ENCODE measurements at regions not wholly inside any gene's neighbourhood (a gene's known extent, or its start where the extent isn't known, plus 50 kb on each side); places are given as distances from the start of the nearest gene placed in this dataset.
"Not testable (repeated sequence)": the region's sequence is repeated elsewhere in the genome, so short reads cannot be mapped to it uniquely, and the experiment has no call there.

DNA sequence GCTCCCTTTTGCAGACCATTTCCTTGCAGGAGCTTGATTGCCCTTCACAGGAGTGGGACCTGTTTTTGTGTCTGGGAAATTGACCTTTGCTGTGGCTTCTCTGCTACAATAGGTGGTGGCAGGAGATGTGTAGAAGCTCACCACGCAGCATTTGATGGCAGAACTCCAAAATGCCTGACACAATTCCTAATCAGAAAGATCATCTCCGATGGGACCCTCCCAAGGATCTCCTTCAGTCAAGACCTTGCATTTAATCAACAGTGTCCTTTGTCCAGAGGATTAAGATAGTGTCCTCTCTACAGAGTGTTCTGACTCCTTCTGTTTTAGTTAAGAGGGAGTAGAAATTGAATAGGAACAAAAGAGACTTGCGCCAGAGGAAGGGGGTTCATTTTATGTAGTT is 83.6 kb upstream of the DDHD1 start:
- Histone ChIP-seq H3K27ac (ENCODE audit: low read depth in 1 of 2, low read length in 2 of 2) (no peak overlapping the region), H3K9me3 (ENCODE audit: control insufficient read depth, low read length) (no peaks in the 10 kb centered on the region), H3K36me3 (ENCODE audit: control insufficient read depth in 1 of 2, insufficient read depth in 2 of 2, low read length in 1 of 2) (no peaks in the 10 kb centered on the region), H3K4me3 (ENCODE audit: low read length in 2 of 2) (no peak overlapping the region), H3K27me3 (ENCODE audit: control insufficient read depth in 1 of 2, insufficient read depth in 2 of 2, low read length in 1 of 2) (no peaks in the 10 kb centered on the region), H3K4me1 (ENCODE audit: control insufficient read depth in 1 of 2, insufficient read depth in 2 of 2, low read length in 2 of 2) (no peaks in the 10 kb centered on the region)
- intact Hi-C loops (cut with DNase I) = no loop called here
- ATAC-seq (ENCODE audit: low FRiP score) = no peak
- DNase-seq = no peak
- 83 to 85% methylated on average over 3 of the region's 3 CpGs for WGBS, 2 donors

DNA sequence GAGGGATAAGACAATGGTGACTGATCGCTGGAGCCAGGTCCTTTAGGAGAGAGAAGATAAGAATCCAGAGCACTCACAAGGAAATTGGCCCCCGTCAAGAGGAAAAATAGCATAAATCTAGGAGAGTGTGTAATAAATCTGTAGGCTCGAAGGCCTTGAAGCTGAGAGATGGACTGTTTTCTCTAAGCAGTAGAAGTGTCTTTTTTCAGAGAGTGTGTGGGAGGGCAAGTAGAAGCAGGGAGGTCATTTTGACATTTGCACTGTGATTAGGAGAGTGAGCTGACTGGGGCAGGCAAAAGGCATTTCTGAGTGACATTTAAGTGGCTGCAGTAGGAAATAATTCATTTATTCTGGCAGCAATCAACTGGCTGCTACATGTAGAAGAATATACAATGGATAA is 78.0 kb upstream of the DDHD1 start:
- ATAC-seq (ENCODE audit: low FRiP score) = no peak
- Histone ChIP-seq H3K9me3 (ENCODE audit: control insufficient read depth, low read length) (no peaks in the 10 kb centered on the region), H3K4me1 (ENCODE audit: control insufficient read depth in 1 of 2, insufficient read depth in 2 of 2, low read length in 2 of 2) (no peaks in the 10 kb centered on the region), H3K27me3 (ENCODE audit: control insufficient read depth in 1 of 2, insufficient read depth in 2 of 2, low read length in 1 of 2) (no peaks in the 10 kb centered on the region), H3K27ac (ENCODE audit: low read depth in 1 of 2, low read length in 2 of 2) (no peak overlapping the region), H3K4me3 (ENCODE audit: low read length in 2 of 2) (no peak overlapping the region), H3K36me3 (ENCODE audit: control insufficient read depth in 1 of 2, insufficient read depth in 2 of 2, low read length in 1 of 2) (no peaks in the 10 kb centered on the region)
- intact Hi-C loops (cut with DNase I) = no loop called here
- no peak for DNase-seq
- WGBS, 2 donors = 29 to 33% methylated on average over 3 of the region's 3 CpGs

DNA sequence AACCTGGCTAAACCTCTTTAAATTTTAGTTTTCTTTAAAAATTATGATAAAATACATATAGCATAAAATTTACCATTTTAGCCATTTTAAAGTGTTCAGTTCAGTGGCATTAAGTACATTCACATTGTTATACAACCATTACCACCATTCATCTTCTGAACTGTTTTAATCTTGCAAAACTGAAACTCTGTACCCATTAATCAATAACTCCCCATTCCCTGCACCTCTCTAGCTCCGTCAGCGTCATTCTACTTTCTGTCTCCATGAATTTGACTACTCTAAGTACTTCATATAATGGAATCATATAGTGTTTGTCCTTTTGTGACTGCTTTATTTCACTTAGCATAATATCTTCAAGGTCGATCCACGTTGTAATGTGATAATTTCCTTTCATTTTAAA is 75.8 kb upstream of the DDHD1 start:
- H3K4me1 ChIP-seq (ENCODE audit: control insufficient read depth in 1 of 2, insufficient read depth in 2 of 2, low read length in 2 of 2) = no peaks in the 10 kb centered on the region
- H3K36me3 ChIP-seq (ENCODE audit: control insufficient read depth in 1 of 2, insufficient read depth in 2 of 2, low read length in 1 of 2) = no peaks in the 10 kb centered on the region
- intact Hi-C loops (cut with DNase I) = no loop called here
- H3K9me3 ChIP-seq (ENCODE audit: control insufficient read depth, low read length) = no peaks in the 10 kb centered on the region
- WGBS, 2 donors = 83 to 91% methylated on average over 4 of the region's 4 CpGs
- ATAC-seq (ENCODE audit: low FRiP score) (no peak), DNase-seq (no peak)
- H3K27me3 ChIP-seq (ENCODE audit: control insufficient read depth in 1 of 2, insufficient read depth in 2 of 2, low read length in 1 of 2) = no peaks in the 10 kb centered on the region
- no peak overlapping the region for H3K27ac ChIP-seq (ENCODE audit: low read depth in 1 of 2, low read length in 2 of 2)
- no peak overlapping the region for H3K4me3 ChIP-seq (ENCODE audit: low read length in 2 of 2)

DNA sequence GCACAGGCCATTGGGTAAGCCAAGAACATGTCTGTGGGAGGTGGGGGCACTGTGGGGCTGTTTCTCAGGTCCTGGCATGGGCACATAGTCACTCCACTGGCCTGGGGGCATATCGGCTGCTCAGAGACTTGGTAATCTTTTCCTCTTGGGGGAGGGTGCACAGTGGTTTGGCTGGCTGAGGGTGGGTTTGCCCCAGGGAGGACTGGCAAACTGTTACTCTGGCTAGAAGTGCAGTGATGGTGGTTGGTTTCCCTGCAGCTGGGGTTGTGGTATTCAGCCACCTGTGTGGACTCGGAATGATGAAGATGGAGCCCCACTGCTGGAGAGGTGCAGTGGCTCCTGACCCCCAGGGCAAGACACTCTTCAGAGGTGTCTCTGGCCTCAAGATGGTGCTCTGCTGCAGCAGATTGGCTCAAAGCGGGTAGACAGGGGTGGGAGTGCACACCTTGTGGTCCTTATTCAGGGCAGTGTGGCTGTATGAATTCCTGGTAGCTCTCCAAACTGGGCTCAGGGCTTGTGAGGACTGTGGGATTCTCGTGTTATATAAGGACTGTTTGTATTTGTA is 74.1 kb upstream of the DDHD1 start:
- 83 to 86% methylated on average over 4 of the region's 4 CpGs for WGBS, 2 donors
- Histone ChIP-seq H3K27me3 (ENCODE audit: control insufficient read depth in 1 of 2, insufficient read depth in 2 of 2, low read length in 1 of 2) (no peaks in the 10 kb centered on the region), H3K27ac (ENCODE audit: low read depth in 1 of 2, low read length in 2 of 2) (no peak overlapping the region), H3K4me1 (ENCODE audit: control insufficient read depth in 1 of 2, insufficient read depth in 2 of 2, low read length in 2 of 2) (no peaks in the 10 kb centered on the region), H3K36me3 (ENCODE audit: control insufficient read depth in 1 of 2, insufficient read depth in 2 of 2, low read length in 1 of 2) (no peaks in the 10 kb centered on the region), H3K9me3 (ENCODE audit: control insufficient read depth, low read length) (no peaks in the 10 kb centered on the region), H3K4me3 (ENCODE audit: low read length in 2 of 2) (no peak overlapping the region)
- ATAC-seq (ENCODE audit: low FRiP score) (no peak), DNase-seq (no peak)
- intact Hi-C loops (cut with DNase I) = no loop called here

DNA sequence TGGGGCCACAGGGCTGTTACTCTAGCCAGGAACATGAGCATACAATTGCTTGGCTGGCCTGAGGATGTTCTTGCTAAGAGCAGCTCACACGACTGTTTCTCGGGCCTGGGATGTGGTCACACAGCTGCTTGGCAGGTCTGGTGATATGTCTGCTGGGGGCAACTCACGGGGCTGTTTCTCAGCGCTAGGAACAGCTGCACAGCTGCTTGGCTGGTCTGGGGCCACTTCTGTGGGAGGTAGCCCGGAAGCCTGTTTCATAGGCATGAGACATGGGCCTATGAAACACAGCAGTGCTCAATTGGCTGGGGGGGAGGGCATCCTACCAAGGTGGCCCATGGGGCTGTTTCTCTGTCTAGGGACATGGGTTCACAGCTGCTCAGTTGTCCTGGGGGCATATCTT is 73.4 kb upstream of the DDHD1 start:
- ATAC-seq (ENCODE audit: low FRiP score) = no peak
- 73 to 81% methylated on average over 5 of the region's 5 CpGs for WGBS, 2 donors
- H3K27ac ChIP-seq (ENCODE audit: low read depth in 1 of 2, low read length in 2 of 2) = no peak overlapping the region

DNA sequence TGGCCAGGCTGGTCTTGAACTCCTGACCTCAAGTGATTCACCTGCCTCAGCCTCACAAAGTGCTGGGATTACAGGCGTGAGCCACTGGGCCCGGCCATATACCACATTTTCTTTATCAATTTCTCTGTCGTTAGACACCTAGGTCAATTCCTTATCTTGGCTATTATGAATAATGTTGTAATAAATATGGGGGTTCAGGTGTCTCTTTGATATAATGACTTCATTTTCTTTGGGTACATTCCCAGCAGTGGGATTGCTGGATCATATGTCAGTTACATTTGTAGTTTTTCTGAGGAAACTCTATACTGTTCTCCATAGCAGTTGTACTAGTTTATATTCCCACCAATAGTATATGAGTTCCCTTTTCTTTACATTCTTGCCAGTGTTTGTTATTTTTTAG is 67.8 kb upstream of the DDHD1 start:
- no peak overlapping the region for H3K27ac ChIP-seq (ENCODE audit: low read depth in 1 of 2, low read length in 2 of 2)
- no peak for DNase-seq
- no peak for ATAC-seq (ENCODE audit: low FRiP score)
- H3K36me3 ChIP-seq (ENCODE audit: control insufficient read depth in 1 of 2, insufficient read depth in 2 of 2, low read length in 1 of 2) = no peaks in the 10 kb centered on the region
- 58 to 60% methylated on average over 3 of the region's 3 CpGs for WGBS, 2 donors
- no peaks in the 10 kb centered on the region for H3K4me1 ChIP-seq (ENCODE audit: control insufficient read depth in 1 of 2, insufficient read depth in 2 of 2, low read length in 2 of 2)
- no peak overlapping the region for H3K4me3 ChIP-seq (ENCODE audit: low read length in 2 of 2)
- no peaks in the 10 kb centered on the region for H3K27me3 ChIP-seq (ENCODE audit: control insufficient read depth in 1 of 2, insufficient read depth in 2 of 2, low read length in 1 of 2)
- H3K9me3 ChIP-seq (ENCODE audit: control insufficient read depth, low read length) = no peaks in the 10 kb centered on the region
- intact Hi-C loops (cut with DNase I) = no loop called here

More for the DNA sequence above, 73.4 kb upstream of the DDHD1 start:
- no peak overlapping the region for H3K4me3 ChIP-seq (ENCODE audit: low read length in 2 of 2)
- H3K27me3 ChIP-seq (ENCODE audit: control insufficient read depth in 1 of 2, insufficient read depth in 2 of 2, low read length in 1 of 2) = no peaks in the 10 kb centered on the region
- no peaks in the 10 kb centered on the region for H3K9me3 ChIP-seq (ENCODE audit: control insufficient read depth, low read length)
- no peaks in the 10 kb centered on the region for H3K4me1 ChIP-seq (ENCODE audit: control insufficient read depth in 1 of 2, insufficient read depth in 2 of 2, low read length in 2 of 2)
- H3K36me3 ChIP-seq (ENCODE audit: control insufficient read depth in 1 of 2, insufficient read depth in 2 of 2, low read length in 1 of 2) = no peaks in the 10 kb centered on the region
- intact Hi-C loops (cut with DNase I) = no loop called here
- DNase-seq = no peak

DNA sequence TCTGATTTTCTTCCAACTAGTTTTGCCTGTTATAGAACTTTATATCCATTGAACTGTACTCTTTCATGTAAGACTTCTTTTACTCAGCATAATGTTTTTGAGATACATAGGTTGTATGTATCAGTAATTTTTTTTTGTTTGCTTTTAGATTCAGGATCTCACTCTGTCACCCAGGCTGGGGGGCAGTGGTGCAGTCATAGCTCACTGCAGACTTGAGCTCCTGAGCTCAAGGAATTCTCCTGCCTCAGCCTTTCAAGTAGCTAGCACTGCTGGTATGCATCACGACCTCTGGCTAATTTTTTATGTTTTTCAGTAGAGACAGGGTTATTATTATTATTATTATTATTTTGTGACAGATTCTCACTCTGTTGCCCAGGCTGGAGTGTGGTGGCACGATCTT is 65.0 kb upstream of the DDHD1 start:
- H3K4me1 ChIP-seq (ENCODE audit: control insufficient read depth in 1 of 2, insufficient read depth in 2 of 2, low read length in 2 of 2) = no peaks in the 10 kb centered on the region
- no peaks in the 10 kb centered on the region for H3K27me3 ChIP-seq (ENCODE audit: control insufficient read depth in 1 of 2, insufficient read depth in 2 of 2, low read length in 1 of 2)
- no peak overlapping the region for H3K27ac ChIP-seq (ENCODE audit: low read depth in 1 of 2, low read length in 2 of 2)
- intact Hi-C loops (cut with DNase I) = no loop called here
- H3K4me3 ChIP-seq (ENCODE audit: low read length in 2 of 2) = peak overlapping the region in 1 of 2 donors; percentile 38
- H3K36me3 ChIP-seq (ENCODE audit: control insufficient read depth in 1 of 2, insufficient read depth in 2 of 2, low read length in 1 of 2) = no peaks in the 10 kb centered on the region
- WGBS, 2 donors = 68 to 73% methylated on average over 2 of the region's 2 CpGs
- no peak for DNase-seq
- ATAC-seq (ENCODE audit: low FRiP score) = no peak
- H3K9me3 ChIP-seq (ENCODE audit: control insufficient read depth, low read length) = no peaks in the 10 kb centered on the region

DNA sequence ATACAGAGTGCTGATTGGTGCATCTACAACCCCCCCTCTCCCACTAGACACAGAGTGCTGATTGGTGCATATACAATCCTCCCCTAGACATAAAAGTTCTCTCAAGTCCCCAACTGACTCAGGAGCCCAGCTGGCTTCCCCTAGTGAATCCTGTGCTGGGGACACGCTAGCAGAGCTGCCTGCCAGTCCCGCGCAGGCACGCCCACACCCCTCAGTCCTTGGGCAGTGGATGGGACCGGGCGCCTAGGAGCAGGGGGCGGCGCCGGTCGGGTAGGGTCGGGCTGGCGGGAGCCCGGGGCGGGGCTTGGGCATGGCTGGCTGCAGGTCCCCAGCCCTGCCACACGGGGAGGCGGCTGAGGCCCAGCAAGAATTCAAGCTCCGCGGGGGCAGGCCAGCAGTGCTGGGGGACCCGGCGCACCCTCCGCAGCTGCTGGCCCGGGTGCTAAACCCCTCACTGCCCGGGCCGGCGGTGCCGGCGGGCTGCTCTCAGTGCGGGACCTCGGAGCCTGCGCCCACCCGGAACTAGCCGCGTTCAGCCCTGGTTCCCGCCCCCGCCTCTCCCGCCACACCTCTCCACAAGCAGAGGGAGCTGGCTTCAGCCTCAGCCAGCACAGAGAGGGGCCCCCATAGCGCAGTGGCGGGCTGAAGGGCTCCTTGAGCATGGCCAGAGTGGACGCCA is 64.3 kb upstream of the DDHD1 start:
- H3K27me3 ChIP-seq (ENCODE audit: control insufficient read depth in 1 of 2, insufficient read depth in 2 of 2, low read length in 1 of 2) = no peaks in the 10 kb centered on the region
- no peaks in the 10 kb centered on the region for H3K36me3 ChIP-seq (ENCODE audit: control insufficient read depth in 1 of 2, insufficient read depth in 2 of 2, low read length in 1 of 2)
- H3K4me1 ChIP-seq (ENCODE audit: control insufficient read depth in 1 of 2, insufficient read depth in 2 of 2, low read length in 2 of 2) = no peaks in the 10 kb centered on the region
- H3K4me3 ChIP-seq (ENCODE audit: low read length in 2 of 2) = peak overlapping the region; percentile 13 to 38
- peak; percentile 95 for ATAC-seq (ENCODE audit: low FRiP score)
- WGBS, 2 donors = 0 to 1% methylated on average over 39 of the region's 39 CpGs
- intact Hi-C loops (cut with DNase I) = no loop called here
- no peaks in the 10 kb centered on the region for H3K9me3 ChIP-seq (ENCODE audit: control insufficient read depth, low read length)
- peak; percentile 86 to 92 for DNase-seq
- H3K27ac ChIP-seq (ENCODE audit: low read depth in 1 of 2, low read length in 2 of 2) = no peak overlapping the region

DNA sequence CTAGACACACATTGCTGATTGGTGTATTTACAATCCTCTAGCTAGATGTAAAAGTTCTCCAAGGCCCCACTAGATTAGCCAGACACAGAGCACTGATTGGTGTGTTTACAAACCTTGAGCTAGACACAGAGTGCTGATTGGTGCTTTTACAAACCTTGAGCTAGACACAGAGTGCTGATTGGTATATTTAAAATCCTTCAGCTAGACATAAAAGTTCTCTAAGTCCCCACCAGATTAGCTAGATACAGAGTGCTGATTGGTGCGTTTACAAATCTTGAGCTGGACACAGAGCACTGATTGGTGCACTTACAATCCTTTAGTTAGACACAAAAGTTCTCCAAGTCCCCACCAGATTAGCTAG is 63.8 kb upstream of the DDHD1 start:
- 97 to 98% methylated on average over 1 of the region's 1 CpG for whole genome bisulfite sequencing, 2 donors
- DNase-seq; H3K4me3 ChIP-seq (ENCODE audit: low read length in 2 of 2); H3K27me3 ChIP-seq (ENCODE audit: control insufficient read depth in 1 of 2, insufficient read depth in 2 of 2, low read length in 1 of 2); H3K9me3 ChIP-seq (ENCODE audit: control insufficient read depth, low read length); H3K27ac ChIP-seq (ENCODE audit: low read depth in 1 of 2, low read length in 2 of 2); H3K36me3 ChIP-seq (ENCODE audit: control insufficient read depth in 1 of 2, insufficient read depth in 2 of 2, low read length in 1 of 2); intact Hi-C loops (cut with DNase I); H3K4me1 ChIP-seq (ENCODE audit: control insufficient read depth in 1 of 2, insufficient read depth in 2 of 2, low read length in 2 of 2); ATAC-seq (ENCODE audit: low FRiP score): not testable (repeated sequence)

Data from aorta (tissue), 5 donors.